Adrenal gland (tissue), 5 donors: ENCODE measurements at regions not wholly inside any gene's neighbourhood (a gene's known extent, or its start where the extent isn't known, plus 50 kb on each side); places are given as distances from the start of the nearest gene placed in this dataset.

Experiments used
- POLR2A ChIP-seq, 2 donors: fragments of 450-650 bp; IDR thresholded peaks; one replicate each; pipeline ENCODE4 v1.6.1; 2017; ENCODE audit warnings: antibody characterized with exemption in 2 of 2, mild to moderate bottlenecking in 2 of 2, moderate library complexity in 1 of 2
- TF ChIP-seq, protein P1 (sequence below), 6 experiments: fragments of 450-650 bp in 4 of 6; fragments of 200-600 bp in 2 of 6; sonication (generic) in 1 of 6; IDR thresholded peaks; 1 replicate in 5 of 6; 2 replicates in 1 of 6; pipeline versions ENCODE4 v1.5.1 to v1.8.0; 2016 to 2021; ENCODE audit warnings: antibody characterized with exemption in 6 of 6, mild to moderate bottlenecking in 2 of 6, moderate library complexity in 1 of 6
- donor health status: DM: no; HTN: no; CAD: no.

DNA sequence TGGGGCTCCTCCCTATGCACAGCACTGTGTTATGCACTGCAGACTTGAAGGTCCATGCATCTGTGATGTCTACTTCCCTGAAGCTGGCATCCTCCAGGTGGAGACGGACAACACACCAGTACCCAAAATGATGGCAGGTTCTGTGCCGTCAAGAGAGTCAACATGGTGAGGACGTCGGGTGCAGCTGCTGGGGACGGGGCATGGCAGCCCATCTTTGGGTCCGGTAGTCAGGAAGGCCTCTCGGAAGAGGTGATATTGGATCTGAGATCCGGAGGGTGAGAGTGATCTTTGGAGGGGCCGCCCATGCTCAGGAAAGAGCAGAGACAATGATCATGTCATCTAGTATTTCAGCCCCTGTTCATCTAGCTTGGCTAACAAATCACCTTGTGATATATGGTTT, 104.1 kb downstream of the RIPK4 start:
- TF ChIP-seq, protein P1, sequence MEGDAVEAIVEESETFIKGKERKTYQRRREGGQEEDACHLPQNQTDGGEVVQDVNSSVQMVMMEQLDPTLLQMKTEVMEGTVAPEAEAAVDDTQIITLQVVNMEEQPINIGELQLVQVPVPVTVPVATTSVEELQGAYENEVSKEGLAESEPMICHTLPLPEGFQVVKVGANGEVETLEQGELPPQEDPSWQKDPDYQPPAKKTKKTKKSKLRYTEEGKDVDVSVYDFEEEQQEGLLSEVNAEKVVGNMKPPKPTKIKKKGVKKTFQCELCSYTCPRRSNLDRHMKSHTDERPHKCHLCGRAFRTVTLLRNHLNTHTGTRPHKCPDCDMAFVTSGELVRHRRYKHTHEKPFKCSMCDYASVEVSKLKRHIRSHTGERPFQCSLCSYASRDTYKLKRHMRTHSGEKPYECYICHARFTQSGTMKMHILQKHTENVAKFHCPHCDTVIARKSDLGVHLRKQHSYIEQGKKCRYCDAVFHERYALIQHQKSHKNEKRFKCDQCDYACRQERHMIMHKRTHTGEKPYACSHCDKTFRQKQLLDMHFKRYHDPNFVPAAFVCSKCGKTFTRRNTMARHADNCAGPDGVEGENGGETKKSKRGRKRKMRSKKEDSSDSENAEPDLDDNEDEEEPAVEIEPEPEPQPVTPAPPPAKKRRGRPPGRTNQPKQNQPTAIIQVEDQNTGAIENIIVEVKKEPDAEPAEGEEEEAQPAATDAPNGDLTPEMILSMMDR (IDR thresholded peaks at IDR 0.05): no peak
- no peak for TF ChIP-seq POLR2A (IDR thresholded peaks at IDR 0.05)
